ENCODE measurements at regions not wholly inside any gene's neighbourhood (a gene's known extent, or its start where the extent isn't known, plus 50 kb on each side); places are given as distances from the start of the nearest gene placed in this dataset.

- H3K27ac Mint-ChIP-seq, result no peak overlapping the region
- H3K4me3 Mint-ChIP-seq, result no peak overlapping the region
- Histone ChIP-seq H2BK15ac (ENCODE audit: low read depth, low read length) (no peak overlapping the region), H2AFZ (ENCODE audit: low read length) (no peak overlapping the region), H2BK120ac (ENCODE audit: low read depth, low read length, poor library complexity, severe bottlenecking) (no peak overlapping the region), H3K79me2 (ENCODE audit: insufficient read depth, low read length) (no peaks in the 10 kb centered on the region), H4K91ac (ENCODE audit: insufficient read length, low read depth, low read length) (no peak overlapping the region), H2BK12ac (ENCODE audit: insufficient read length, low read depth, low read length) (no peak overlapping the region), H3K14ac (ENCODE audit: insufficient read depth, low read length) (no peak overlapping the region), H3K4me2 (ENCODE audit: insufficient read depth, insufficient read length, low read length) (no peak overlapping the region), H2BK20ac (ENCODE audit: low read depth, low read length, poor library complexity, severe bottlenecking) (no peak overlapping the region), H3T11ph (ENCODE audit: low read length) (no peak overlapping the region), H3K9me3 (ENCODE audit: control insufficient read depth, low read depth, low read length) (no peaks in the 10 kb centered on the region), H3K4ac (ENCODE audit: low read depth, low read length) (no peak overlapping the region), H3K9ac (ENCODE audit: extremely low read depth, insufficient read length, low read length) (no peak overlapping the region), H3K23me2 (ENCODE audit: insufficient read length, low read depth, low read length, poor library complexity, severe bottlenecking) (no peaks in the 10 kb centered on the region), H2AK5ac (ENCODE audit: insufficient read length, low read length) (no peak overlapping the region), H3K23ac (ENCODE audit: insufficient read length, low read depth, low read length) (no peak overlapping the region), H3K4me1 (ENCODE audit: insufficient read depth, low read length) (no peaks in the 10 kb centered on the region), H3K27me3 (ENCODE audit: insufficient read depth, low read length) (no peaks in the 10 kb centered on the region), H3K79me1 (ENCODE audit: insufficient read depth, low read depth, low read length, poor library complexity, severe bottlenecking) (no peaks in the 10 kb centered on the region), H2BK5ac (ENCODE audit: insufficient read length, low read length) (no peak overlapping the region), H3K56ac (ENCODE audit: insufficient read length, low read depth, low read length) (no peak overlapping the region), H4K20me1 (ENCODE audit: control insufficient read depth, insufficient read depth, insufficient read length) (no peaks in the 10 kb centered on the region), H3K27ac (ENCODE audit: insufficient read length, low read depth, low read length) (no peak overlapping the region), H3K18ac (ENCODE audit: insufficient read length, low read depth, low read length) (no peak overlapping the region), H4K8ac (replicated peaks; ENCODE audit: insufficient read length, low read depth, low read length) (no peak overlapping the region), H4K5ac (ENCODE audit: insufficient read length, low read depth, low read length) (no peak overlapping the region)
- H3K27me3 Mint-ChIP-seq (ENCODE audit: low read depth), result no peaks in the 10 kb centered on the region
- no peak for DNase-seq
- no peaks in the 10 kb centered on the region; a peak in 2 of 5 replicates for H3K9me3 Mint-ChIP-seq
- no peak for TF ChIP-seq CTCF (conservative IDR thresholded peaks at IDR 0.05)
- H3K36me3 Mint-ChIP-seq (ENCODE audit: insufficient read depth in 1 of 3, low read depth in 3 of 3), result no peaks in the 10 kb centered on the region; a peak in 2 of 7 replicates
- H3K4me1 Mint-ChIP-seq, result peaks cover 0 to 6% of the 10 kb centered on the region in 2 experiments; a peak in 2 of 4 replicates
- WGBS (ENCODE audit: extremely low coverage, insufficient read length, low lambda C conversion rate), result no CpG with 5 or more reads among the region's 3 CpGs
Observed at GRCh38 chr4:174056959-174057358, 226.5 kb downstream of the FBXO8 start.
